ENCODE measurements at regions not wholly inside any gene's neighbourhood (a gene's known extent, or its start where the extent isn't known, plus 50 kb on each side); places are given as distances from the start of the nearest gene placed in this dataset.
A peak's percentile ranks its signal among the peaks of the same experiment; 100 is the strongest.

GRCh38 chrX:116246261-116246660 is 75.7 kb downstream of the AGTR2 start:
- no peaks in the 10 kb centered on the region for H3K4me1 ChIP-seq (ENCODE audit: control insufficient read depth, extremely low read depth, insufficient read depth, low read length)
- no peak overlapping the region for H3K4me2 ChIP-seq (ENCODE audit: extremely low read depth, insufficient read depth, low read length)
- H3K4me3 ChIP-seq (replicated peaks in 1 of 4; ENCODE audit: control extremely low read depth in 1 of 4, insufficient read depth in 1 of 4, low read depth in 3 of 4, low read length in 4 of 4) = no peak overlapping the region
- no peak overlapping the region for H3K27ac ChIP-seq (ENCODE audit: insufficient read depth, low read length)
- no peaks in the 10 kb centered on the region for H3K27me3 ChIP-seq (ENCODE audit: control insufficient read depth, insufficient read depth, low read length)
- H3K79me2 ChIP-seq (ENCODE audit: control insufficient read depth, insufficient read depth, low read length) = no peaks in the 10 kb centered on the region
- H3K36me3 ChIP-seq (ENCODE audit: control insufficient read depth, insufficient read depth, low read length) = no peaks in the 10 kb centered on the region
- H2AFZ ChIP-seq (ENCODE audit: low read length) = no peak overlapping the region
- H3K9me3 ChIP-seq (ENCODE audit: control insufficient read depth, insufficient read depth, low read depth, low read length) = no peaks in the 10 kb centered on the region
- H4K20me1 ChIP-seq (ENCODE audit: control insufficient read depth, extremely low read depth, insufficient read depth, low read length) = no peaks in the 10 kb centered on the region
- no peak overlapping the region for H3K9ac ChIP-seq (ENCODE audit: insufficient read depth, low read length)
- DNase-seq (ENCODE audit: low read depth in 2 of 2) = peak in 1 of 2 donors; percentile 39
- no peak for TF ChIP-seq CTCF (conservative IDR thresholded peaks at IDR 0.05 in 1 of 2, IDR thresholded peaks at IDR 0.05 in 1 of 2; ENCODE audit: low read depth in 1 of 2, low read length in 2 of 2)
- no peak for TF ChIP-seq EZH2 (IDR thresholded peaks at IDR 0.05; ENCODE audit: low read length, missing control alignments)

- no peak overlapping the region for H3K27ac ChIP-seq (ENCODE audit: insufficient read depth, low read length)
- no peak overlapping the region for H3K9ac ChIP-seq (ENCODE audit: insufficient read depth, low read length)
- H2AFZ ChIP-seq (ENCODE audit: low read length) = no peak overlapping the region
- TF ChIP-seq CTCF (conservative IDR thresholded peaks at IDR 0.05 in 1 of 2, IDR thresholded peaks at IDR 0.05 in 1 of 2; ENCODE audit: low read depth in 1 of 2, low read length in 2 of 2) (no peak), EZH2 (IDR thresholded peaks at IDR 0.05; ENCODE audit: low read length, missing control alignments) (no peak)
- H3K79me2 ChIP-seq (ENCODE audit: control insufficient read depth, insufficient read depth, low read length) = no peaks in the 10 kb centered on the region
- H3K4me1 ChIP-seq (ENCODE audit: control insufficient read depth, extremely low read depth, insufficient read depth, low read length) = no peaks in the 10 kb centered on the region
- no peaks in the 10 kb centered on the region for H3K27me3 ChIP-seq (ENCODE audit: control insufficient read depth, insufficient read depth, low read length)
- H3K4me3 ChIP-seq (replicated peaks in 1 of 4; ENCODE audit: control extremely low read depth in 1 of 4, insufficient read depth in 1 of 4, low read depth in 3 of 4, low read length in 4 of 4) = no peak overlapping the region
- H4K20me1 ChIP-seq (ENCODE audit: control insufficient read depth, extremely low read depth, insufficient read depth, low read length) = no peaks in the 10 kb centered on the region
- no peaks in the 10 kb centered on the region for H3K36me3 ChIP-seq (ENCODE audit: control insufficient read depth, insufficient read depth, low read length)
- H3K4me2 ChIP-seq (ENCODE audit: extremely low read depth, insufficient read depth, low read length) = no peak overlapping the region
- no peaks in the 10 kb centered on the region for H3K9me3 ChIP-seq (ENCODE audit: control insufficient read depth, insufficient read depth, low read depth, low read length)
- peak; percentile 15 to 56 for DNase-seq (ENCODE audit: low read depth in 2 of 2)
These were observed 97.0 kb downstream of the AGTR2 start for GRCh38 chrX:116267511-116268040.

- no peak overlapping the region for H3K27ac ChIP-seq (ENCODE audit: insufficient read depth, low read length)
- peak; percentile 88 to 96 for DNase-seq (ENCODE audit: low read depth in 2 of 2)
- H3K9me3 ChIP-seq (ENCODE audit: control insufficient read depth, insufficient read depth, low read depth, low read length) = no peaks in the 10 kb centered on the region
- no peaks in the 10 kb centered on the region for H3K36me3 ChIP-seq (ENCODE audit: control insufficient read depth, insufficient read depth, low read length)
- no peaks in the 10 kb centered on the region for H3K4me1 ChIP-seq (ENCODE audit: control insufficient read depth, extremely low read depth, insufficient read depth, low read length)
- H3K27me3 ChIP-seq (ENCODE audit: control insufficient read depth, insufficient read depth, low read length) = no peaks in the 10 kb centered on the region
- no peaks in the 10 kb centered on the region for H3K79me2 ChIP-seq (ENCODE audit: control insufficient read depth, insufficient read depth, low read length)
- H4K20me1 ChIP-seq (ENCODE audit: control insufficient read depth, extremely low read depth, insufficient read depth, low read length) = no peaks in the 10 kb centered on the region
- H3K4me3 ChIP-seq (replicated peaks in 1 of 4; ENCODE audit: control extremely low read depth in 1 of 4, insufficient read depth in 1 of 4, low read depth in 3 of 4, low read length in 4 of 4) = no peak overlapping the region
- H3K9ac ChIP-seq (ENCODE audit: insufficient read depth, low read length) = no peak overlapping the region
- TF ChIP-seq EZH2 (IDR thresholded peaks at IDR 0.05; ENCODE audit: low read length, missing control alignments) (no peak), CTCF (conservative IDR thresholded peaks at IDR 0.05 in 1 of 2, IDR thresholded peaks at IDR 0.05 in 1 of 2; ENCODE audit: low read depth in 1 of 2, low read length in 2 of 2) (no peak)
- H3K4me2 ChIP-seq (ENCODE audit: extremely low read depth, insufficient read depth, low read length) = no peak overlapping the region
- H2AFZ ChIP-seq (ENCODE audit: low read length) = no peak overlapping the region
These were observed 101.8 kb downstream of the AGTR2 start for GRCh38 chrX:116272322-116272721.
